Superior temporal gyrus (tissue), 1 donor: ENCODE measurements at regions not wholly inside any gene's neighbourhood (a gene's known extent, or its start where the extent isn't known, plus 50 kb on each side); places are given as distances from the start of the nearest gene placed in this dataset.

Experiments
- DNase-seq: peaks from one replicate; pipeline ENCODE4 v3.0.0-alpha.2; 2016; ENCODE audit errors: extremely low spot score

DNA sequence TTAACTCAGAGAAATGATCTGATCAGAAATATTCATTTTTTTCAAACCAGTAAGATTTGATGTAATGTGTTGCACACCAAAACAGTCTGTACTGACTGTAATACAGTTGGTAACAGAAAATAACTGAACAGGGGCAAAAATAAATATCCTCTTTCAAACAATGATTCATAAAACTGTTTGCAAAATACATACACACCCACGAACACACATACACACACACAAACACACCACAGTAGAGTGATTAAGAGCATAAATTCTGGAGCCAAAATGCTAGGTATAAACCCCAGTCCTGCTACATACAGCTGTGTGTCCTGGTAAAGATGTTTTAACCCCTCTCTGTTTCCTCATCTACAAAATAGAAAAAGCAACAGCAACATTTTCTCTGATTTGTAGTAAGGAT is 376.6 kb downstream of the PDGFC start:
- no peak for DNase-seq

DNA sequence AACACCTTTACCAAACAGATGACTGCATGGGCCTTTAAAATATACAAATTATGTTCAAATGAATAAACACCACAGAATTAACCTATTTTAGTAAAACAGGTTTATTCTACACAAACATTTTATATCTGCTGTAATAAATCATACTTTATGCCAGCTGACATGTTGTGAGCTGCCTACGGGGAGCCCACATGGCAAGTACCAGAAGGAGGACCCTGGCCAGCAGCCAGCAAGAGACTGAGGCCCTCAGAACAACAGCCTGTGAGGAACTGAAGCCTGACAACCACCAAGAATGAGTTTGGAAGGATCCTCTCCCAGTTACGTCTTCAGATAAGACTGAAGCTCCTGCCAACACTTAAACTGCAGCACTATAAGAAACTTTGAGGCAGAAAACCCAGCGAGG is 377.0 kb downstream of the PDGFC start:
- peak; percentile 27 for DNase-seq

DNA sequence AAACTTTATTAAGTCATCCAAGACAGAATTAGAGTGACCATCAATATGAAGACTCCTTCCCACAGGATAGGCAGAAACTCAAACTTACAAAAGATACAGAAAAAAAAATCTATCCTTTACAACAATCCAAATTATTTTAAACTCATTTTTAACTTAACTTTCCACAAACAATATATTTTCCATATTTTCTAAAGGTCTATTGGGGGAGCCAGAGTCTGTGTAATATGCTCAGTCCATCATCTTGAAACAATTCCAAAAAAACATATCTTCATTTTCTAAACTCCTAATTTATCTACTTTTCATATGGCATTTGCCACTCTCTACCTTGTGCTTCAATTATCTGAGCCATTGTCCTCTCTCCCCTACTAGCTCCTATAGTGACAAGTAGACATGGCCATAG is 378.1 kb downstream of the PDGFC start:
- peak; percentile 19 for DNase-seq

DNA sequence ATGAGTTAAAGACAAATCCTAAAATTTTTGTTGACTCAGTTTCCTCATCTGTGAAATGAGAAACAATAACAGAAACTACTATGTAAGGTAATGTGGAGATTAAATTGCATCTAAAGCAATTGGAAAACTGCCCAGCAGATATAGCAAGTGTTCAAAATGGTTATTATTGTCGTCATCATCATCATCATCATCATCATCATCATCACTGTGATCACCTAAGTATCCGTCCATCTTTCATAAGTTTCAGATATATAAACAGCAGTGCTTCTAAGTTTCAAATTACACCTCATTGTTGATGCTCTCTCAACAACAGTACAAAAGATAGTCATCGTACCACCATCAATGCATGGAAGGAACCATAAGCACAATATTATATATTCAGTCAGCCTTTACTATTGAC is 379.9 kb downstream of the PDGFC start:
- no peak for DNase-seq

DNA sequence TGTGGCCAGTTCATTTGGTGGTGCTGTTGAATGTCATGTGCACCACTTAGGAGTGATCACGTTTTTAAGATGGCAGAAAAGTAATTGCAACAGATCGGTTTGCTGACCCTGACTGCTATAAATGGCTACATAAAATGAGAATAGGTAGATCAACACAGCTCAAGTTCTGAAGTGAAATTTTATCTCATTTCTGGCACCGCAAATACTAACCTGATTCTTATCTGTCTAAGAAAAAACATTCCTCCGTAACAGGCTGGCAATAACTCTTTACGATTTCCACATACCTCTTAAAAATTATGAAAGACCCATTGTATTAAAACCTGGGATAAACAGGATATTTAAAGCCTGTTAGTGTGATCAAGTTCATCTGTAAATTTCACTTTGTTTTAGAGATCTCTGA is 387.5 kb downstream of the PDGFC start:
- DNase-seq = no peak

DNA sequence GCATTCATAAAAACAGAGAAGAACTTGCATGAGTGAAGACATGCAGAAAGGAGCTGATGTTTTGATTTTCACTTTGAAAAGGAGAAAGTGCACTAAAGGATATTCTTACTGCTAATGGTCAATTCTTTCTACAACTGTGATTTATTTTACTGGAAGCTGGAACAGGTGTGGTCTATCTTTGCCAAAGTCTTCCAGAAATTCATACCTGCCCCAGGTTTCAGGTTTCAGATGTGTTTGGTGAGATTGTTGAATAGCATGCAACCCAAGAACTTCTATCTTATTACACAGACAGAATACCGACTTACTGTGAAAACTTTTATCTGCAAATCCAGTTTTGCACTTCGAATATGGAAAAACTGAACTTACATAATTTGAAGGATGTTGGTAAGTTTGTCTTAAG is 388.3 kb downstream of the PDGFC start:
- no peak for DNase-seq

DNA sequence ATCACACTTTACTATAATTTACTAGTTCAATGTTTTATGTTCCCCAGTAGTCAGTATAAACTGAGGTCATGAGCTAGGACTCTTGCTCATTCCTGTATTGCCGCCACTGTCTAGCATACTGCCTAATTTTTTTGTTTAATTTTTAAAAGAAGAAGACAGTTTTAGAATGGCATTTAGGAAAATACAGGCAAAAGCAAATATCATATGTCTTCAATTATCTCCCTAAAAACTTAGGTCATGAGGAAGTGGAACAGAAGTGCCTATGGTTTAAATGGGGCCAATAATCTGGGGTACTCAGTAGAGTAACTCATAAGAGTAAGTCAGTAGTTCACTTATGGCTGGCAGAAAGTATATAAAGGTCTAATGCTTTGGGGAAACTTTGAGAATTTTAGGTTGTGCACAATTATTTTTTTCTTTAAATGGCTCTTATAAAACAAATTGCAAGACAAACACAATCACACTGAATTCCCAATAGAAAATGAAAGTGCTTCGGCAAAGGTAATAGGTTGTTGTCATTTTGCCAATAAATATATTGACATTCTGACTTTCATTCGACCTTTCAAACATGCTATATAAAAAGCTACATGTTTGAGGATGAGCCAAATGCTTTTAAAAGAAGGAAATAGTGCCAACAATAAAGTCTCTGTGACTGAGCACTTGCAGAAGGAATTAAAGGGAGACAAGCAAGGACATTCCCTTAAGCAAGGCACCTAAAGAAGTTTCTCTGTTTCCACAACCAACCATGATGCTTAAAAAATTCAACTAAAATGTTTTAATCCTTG is 390.1 kb downstream of the PDGFC start:
- DNase-seq = no peak

DNA sequence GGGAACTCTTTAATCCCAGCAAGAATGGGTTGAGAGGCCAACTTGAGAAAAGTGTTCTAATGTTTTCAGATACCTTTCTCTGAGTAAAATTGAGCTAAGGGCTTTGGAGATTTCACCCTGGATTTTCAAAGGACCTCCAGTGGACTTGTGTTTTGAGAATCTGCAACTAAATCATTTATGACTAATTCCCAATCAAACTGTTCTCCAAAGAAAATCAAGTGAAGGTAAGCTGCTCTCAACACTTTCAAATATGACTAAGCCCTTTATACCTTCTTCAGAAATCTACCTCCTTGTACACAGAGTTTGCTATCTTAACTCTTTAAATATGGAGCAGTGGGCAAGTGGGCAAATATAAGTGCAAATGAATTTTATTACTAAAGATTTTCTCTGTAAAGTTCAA is 392.9 kb downstream of the PDGFC start:
- DNase-seq = no peak

DNA sequence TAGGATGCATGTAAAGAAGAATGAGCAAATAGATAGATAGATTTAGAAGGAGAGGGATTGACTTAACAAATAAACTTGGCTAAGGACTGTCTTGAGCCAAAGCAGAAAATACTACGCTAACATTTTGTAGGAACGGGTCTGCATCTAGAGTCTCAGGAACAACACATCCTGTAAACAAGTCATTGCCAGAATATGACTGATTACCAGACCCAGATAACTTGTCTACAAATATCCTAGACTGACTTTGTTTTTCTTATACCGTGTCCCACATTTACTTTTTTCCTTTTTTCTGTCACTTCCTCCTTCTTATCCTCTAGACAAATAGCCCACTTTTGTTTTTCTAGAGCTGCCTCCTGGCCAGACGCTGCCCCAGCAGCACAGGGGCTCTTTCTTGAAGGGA is 393.6 kb downstream of the PDGFC start:
- no peak for DNase-seq

DNA sequence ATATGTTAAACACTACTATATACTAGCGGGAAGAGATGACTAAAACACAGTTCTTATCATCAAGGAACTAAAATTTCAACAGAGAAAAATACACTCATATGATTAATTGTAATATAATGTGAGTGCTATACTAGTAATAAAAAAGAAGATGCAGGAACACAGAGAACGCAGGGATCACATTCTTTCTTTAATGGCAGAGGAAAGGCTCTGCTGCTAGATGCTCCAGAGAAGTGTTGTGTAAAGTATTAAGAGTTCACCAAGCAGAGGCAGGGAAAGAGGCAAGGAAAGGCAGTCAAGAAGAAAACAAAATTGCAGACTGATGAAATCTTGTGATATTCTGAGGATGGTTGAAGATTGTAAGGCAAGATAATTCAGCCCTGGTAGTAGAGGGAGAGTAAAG is 394.7 kb downstream of the PDGFC start:
- DNase-seq = no peak

DNA sequence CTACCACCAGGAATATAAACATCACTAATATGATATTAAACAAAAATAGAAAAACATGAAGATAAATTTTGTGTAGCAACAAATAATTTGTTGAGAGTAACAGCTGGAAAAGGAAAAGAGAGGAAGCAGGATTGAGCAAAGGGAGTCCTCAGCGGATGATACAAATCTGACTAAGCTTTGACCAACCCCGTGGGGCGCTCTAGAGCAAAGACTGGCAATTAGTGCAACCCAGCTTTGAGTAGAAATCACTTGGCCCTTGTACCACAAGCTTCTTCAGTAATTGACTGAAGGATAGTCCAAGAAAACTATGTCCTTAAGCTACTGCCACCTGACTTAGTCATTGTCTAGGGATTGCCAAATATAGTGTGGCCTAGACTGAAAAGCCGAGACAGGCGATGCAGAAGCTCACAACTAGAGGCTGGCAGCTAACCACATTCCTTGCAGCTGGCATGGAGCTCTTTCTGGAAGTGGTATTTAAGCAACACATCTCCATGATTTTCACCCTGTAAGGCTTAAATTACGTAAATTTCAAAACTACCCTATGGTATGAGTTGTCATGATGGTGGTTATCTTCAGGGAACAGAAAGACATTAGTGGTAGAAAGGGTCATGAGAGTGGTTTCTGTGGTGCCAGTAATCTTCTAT is 396.0 kb downstream of the PDGFC start:
- no peak for DNase-seq

DNA sequence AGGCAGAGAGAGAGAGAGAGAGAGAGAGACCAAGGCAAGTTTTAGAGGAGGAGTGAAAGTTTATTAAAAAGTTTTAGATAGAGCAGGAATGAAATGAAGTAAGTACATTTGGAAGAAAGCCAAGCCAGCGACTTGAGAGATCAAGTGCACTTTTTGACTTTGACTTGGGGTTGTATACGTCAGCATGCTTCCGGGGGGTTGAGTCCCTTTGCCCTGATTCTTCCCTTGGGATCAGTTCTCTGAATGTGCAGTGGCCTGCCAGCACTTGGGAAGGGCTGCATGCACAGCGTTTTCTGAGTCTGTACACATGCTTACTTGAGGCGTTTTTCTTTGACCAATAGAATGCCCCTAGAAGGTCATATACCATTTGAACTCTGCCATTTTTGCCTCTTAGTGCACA is 400.5 kb downstream of the PDGFC start:
- DNase-seq = no peak

DNA sequence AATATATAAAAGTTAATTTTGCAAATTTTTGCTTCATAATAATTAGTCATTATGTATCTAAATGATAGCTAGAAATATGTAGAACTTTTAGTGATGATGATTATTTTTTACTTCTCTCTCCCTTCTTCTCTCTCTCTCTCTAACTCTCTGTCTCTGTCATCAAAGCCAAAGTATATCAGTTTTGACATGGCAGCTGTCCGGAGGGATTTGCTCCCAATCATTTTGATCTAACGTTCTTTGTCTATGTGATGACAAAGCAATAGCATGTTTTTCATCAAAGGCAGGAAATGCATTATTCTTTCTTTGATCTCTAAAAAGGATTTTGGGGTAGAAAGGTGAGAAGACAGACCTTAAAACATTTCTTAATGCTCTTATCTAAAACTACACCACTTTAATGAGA is 402.1 kb downstream of the PDGFC start:
- DNase-seq = no peak

DNA sequence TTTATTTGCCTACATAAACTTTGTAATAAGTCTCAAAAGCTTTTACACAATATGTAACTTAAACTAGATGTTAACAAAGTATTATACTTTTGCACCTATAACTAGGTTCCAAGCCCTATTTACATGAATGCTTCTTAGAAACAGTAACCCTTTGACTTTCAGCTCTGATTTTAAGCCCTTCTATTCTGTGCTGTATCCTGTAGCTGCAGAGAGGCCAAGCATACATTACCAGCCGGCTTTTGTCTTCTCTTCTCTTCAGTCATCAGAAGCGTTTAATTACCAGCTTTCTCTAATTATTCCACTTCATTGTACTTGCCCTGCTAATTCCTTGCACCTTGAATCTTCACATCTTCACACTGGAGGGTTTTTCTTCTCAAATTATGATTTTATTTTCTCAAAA is 403.1 kb downstream of the PDGFC start:
- DNase-seq = no peak

DNA sequence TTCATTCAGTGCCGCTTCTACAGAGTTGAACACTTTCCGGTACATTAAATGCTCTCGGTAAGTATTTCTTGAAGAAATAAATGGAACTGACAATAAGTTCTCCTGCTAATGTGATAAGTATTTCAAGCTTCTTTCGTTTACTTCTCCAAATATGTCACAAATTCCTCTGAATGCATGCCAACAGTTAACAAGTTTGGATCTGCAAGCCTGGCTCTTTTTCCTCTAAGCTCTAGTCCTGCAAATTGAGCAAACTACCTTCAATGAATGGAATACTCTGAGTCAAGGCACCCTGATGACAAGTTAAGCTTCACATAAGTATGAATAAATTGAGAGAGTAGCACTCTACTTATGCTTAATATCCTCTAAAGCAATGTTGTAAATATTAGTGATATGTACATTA is 403.6 kb downstream of the PDGFC start:
- DNase-seq = no peak

DNA sequence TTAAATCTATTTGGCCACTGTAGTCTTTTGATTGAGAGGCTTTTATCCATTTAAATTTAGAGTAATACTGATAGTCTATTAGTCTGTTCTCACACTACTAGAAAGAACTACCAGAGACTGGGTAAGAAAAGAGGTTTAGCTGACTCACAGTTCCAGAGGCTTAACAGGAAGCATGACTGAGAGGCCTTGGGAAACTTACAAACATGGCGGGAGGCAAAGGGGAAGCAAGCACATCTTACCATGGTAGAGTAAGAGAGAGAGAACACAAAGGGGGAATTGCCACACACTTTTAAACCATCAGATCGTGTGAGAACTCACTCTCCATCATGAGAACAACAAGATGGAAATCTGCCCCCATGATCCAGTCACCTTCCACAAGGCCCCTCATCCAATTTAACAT is 410.9 kb downstream of the PDGFC start:
- DNase-seq = no peak

DNA sequence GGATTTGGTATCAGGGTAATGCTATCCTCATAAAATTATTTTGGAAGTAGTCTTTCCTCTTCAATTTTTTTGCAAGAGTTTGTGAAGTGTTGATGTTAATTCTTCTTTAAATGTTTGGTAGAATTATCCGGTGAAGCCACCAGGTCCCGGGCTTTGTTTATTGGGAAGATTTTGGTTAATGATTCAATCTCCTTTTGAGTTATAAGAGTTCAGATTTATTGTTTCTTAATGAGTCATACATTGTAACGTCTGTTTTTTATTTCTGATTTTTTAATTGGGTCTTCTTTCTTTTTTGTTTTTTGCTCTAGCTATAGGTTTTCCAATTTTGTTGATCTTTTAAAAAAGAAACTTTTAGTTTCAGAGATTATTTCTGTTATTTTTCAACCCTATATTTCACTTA is 412.3 kb downstream of the PDGFC start:
- no peak for DNase-seq

DNA sequence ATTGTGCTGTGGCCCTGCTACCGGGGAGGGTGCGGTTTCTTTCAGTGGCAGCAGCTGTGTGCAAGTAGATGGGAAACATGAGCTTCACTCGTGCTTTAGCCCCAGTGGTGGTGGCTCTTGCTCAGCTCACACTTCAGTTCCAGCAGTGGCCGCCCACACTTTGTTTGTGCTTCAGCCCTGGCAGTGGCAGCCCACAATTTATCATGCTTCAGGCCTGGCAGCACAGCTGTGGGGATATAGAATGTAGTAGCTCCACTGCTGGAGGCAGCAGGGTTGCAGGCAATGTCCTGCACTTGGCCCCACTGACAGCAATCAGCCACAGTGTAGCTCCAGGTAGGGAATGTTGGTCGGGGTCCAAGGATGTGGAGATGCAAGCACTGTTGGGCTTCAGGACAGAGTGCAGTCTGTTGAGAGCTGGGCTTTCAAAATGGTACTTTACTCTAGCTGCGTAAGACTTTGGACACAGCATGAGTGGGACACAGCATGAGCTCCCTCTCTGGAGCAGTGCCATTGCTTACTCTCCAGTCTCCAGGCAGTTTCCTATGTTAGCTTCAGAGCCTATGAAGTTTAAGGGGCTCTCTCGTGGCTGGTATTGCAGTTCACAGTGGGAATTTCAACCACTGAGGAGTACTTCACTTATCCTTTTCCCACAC is 413.1 kb downstream of the PDGFC start:
- DNase-seq = no peak

DNA sequence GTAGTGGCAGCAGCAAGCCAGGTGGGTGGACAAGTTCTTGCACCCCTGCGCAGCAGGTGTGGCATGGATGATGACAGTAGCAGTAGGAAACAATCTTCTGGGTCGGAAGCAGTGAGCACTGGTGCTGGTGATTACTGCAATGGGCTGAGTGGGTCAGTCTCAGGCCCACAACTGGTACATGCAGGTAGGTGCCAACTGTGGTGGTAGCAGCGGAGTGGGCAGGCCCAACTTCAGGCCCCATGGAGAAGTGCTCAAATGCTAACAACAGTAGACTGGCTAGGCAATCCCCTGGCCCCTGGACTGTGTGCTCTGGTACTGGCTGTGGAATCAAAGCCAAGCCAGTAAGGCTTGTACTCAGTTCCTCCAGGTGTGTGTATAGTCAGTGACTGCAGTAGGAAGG is 413.7 kb downstream of the PDGFC start:
- DNase-seq = no peak

DNA sequence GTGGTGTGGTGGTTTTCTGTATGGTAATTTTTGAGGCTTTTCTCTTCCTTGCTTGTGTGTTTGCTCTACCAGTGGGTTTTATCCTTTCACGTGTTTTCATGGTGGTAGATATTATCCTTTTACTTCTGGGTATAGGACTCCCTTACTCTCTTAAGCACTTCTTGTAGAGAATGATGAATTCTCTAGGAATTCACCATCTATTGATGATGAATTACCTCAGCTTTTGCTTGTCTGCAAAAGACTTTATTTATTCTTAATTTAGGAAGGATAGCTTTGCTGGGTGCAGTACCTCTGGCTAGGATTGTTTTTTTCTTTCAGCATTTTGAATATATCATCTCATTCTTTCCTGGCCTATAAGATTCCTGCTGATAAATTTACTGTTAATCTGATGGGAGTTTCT is 415.3 kb downstream of the PDGFC start:
- DNase-seq = no peak

DNA sequence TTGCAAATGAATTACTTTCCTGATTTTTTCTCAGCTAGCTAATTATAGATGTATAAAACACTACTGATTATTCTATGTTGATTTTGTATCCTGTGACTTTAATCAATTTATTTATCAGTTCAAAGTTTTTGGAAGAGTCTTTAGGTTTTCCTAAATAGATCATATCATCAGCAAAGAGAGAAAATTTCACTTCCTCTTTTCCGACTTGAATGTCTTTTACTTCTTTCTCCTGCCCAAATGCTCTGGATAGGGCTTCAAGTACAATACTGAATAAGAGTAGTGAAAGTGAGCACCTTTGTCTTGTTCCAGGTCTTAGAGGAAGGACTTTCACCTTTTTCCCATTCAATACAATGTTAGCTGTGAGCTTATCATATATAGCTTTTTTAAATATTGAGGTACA is 417.9 kb downstream of the PDGFC start:
- DNase-seq = no peak

DNA sequence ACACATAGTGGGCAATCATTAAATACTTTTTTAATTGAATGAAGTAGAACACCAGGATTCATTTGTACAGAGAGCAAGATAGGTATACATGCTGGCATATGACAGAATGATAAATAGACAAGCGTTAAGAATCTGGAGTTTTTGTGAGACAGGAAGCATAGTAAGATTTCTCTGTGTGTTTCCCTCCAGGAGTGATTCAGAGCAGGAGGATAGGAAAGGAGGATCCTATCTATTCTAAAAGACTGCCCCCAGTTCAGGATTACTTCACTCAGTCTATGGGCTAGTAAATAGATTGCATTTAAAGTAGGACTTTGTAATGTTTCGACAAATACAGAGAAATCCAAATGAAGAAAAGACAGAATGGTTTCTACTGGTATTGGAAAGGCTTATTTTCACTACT is 423.7 kb downstream of the PDGFC start:
- no peak for DNase-seq

DNA sequence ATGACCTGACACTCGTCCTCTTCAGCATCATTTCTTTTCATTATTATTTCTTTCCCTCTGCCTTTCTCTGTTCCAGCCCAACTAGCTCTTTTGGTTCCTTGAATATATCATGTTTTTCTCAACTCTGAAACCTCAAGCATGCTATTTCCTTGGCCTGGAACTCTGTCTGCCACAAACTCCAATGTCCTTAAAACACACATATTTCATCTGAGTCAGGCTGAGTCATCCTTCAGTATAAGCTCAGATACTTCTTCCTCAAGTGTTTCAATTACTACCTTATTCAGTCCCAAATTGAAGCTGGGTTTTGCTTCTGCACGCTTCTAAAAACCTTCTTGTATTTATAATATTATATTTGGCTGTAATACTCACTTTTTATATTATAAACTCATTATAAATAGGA is 424.2 kb downstream of the PDGFC start:
- peak; percentile 33 for DNase-seq
